ENCODE measurements at regions not wholly inside any gene's neighbourhood (a gene's known extent, or its start where the extent isn't known, plus 50 kb on each side); places are given as distances from the start of the nearest gene placed in this dataset.

DNA sequence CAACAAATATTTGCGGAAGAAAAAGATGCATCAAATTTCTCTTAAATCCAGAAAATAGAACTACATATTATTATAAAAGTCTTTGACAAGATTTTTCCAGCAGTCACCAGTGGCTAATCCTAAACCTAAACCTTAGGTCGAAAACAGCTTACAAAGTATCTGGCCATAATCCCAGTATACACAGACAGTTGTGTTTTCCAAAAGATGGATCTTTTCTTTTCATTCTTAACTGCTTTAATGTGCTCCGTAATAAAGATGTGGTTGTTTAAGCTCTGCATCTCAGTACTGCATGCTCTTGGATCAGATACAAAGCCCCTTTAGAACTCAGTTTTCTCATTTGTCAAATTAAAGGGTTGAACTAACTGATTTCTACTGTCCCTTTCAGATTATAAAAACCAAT, 247.8 kb downstream of the TXNL1 start:
- Histone ChIP-seq H3K27me3 (ENCODE audit: control insufficient read depth, insufficient read depth, low read length) (no peaks in the 10 kb centered on the region), H3K4me3 (ENCODE audit: low read depth, low read length) (no peak overlapping the region), H3K36me3 (ENCODE audit: control insufficient read depth, insufficient read depth, low read length) (no peaks in the 10 kb centered on the region)
- CTCF ChIA-PET = interaction anchor here (1.6 kb wide), 1 partner anchor 14 kb away, joined by 4 read pairs; no protein-coding TSS in a partner anchor
- POLR2A ChIA-PET = no interaction called here
- TF ChIP-seq, protein P1, sequence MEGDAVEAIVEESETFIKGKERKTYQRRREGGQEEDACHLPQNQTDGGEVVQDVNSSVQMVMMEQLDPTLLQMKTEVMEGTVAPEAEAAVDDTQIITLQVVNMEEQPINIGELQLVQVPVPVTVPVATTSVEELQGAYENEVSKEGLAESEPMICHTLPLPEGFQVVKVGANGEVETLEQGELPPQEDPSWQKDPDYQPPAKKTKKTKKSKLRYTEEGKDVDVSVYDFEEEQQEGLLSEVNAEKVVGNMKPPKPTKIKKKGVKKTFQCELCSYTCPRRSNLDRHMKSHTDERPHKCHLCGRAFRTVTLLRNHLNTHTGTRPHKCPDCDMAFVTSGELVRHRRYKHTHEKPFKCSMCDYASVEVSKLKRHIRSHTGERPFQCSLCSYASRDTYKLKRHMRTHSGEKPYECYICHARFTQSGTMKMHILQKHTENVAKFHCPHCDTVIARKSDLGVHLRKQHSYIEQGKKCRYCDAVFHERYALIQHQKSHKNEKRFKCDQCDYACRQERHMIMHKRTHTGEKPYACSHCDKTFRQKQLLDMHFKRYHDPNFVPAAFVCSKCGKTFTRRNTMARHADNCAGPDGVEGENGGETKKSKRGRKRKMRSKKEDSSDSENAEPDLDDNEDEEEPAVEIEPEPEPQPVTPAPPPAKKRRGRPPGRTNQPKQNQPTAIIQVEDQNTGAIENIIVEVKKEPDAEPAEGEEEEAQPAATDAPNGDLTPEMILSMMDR (IDR thresholded peaks at IDR 0.05; ENCODE audit: insufficient read depth, low read depth, low read length) = no peak
- DNase-seq (ENCODE audit: low read depth) = no peak

- ChIA-PET POLR2A (no interaction called here), CTCF (interaction anchor here (0.6 to 1.8 kb wide), 3 partner anchors 11 to 349 kb away, joined by 3 to 5 read pairs (median 3); no protein-coding TSS in a partner anchor)
- Histone ChIP-seq H3K27me3 (ENCODE audit: control insufficient read depth, insufficient read depth, low read length) (no peaks in the 10 kb centered on the region), H3K36me3 (ENCODE audit: control insufficient read depth, insufficient read depth, low read length) (no peaks in the 10 kb centered on the region), H3K4me3 (ENCODE audit: low read depth, low read length) (no peak overlapping the region)
- TF ChIP-seq, protein P1 (IDR thresholded peaks at IDR 0.05; ENCODE audit: insufficient read depth, low read depth, low read length) = no peak
- DNase-seq (ENCODE audit: low read depth) = no peak
Observed at GRCh38 chr18:56389190-56389589, 249.2 kb downstream of the TXNL1 start.

- POLR2A ChIA-PET = no interaction called here
- TF ChIP-seq, protein P1 (IDR thresholded peaks at IDR 0.05; ENCODE audit: insufficient read depth, low read depth, low read length) = no peak
- Histone ChIP-seq H3K27me3 (ENCODE audit: control insufficient read depth, insufficient read depth, low read length) (no peaks in the 10 kb centered on the region), H3K36me3 (ENCODE audit: control insufficient read depth, insufficient read depth, low read length) (no peaks in the 10 kb centered on the region), H3K4me3 (ENCODE audit: low read depth, low read length) (no peak overlapping the region)
- CTCF ChIA-PET = interaction anchor here (0.6 to 1.8 kb wide), 4 partner anchors 10 to 348 kb away, joined by 3 to 5 read pairs (median 3); no protein-coding TSS in a partner anchor
- DNase-seq (ENCODE audit: low read depth) = no peak
Observed at GRCh38 chr18:56388571-56388970, 249.8 kb downstream of the TXNL1 start.

DNA sequence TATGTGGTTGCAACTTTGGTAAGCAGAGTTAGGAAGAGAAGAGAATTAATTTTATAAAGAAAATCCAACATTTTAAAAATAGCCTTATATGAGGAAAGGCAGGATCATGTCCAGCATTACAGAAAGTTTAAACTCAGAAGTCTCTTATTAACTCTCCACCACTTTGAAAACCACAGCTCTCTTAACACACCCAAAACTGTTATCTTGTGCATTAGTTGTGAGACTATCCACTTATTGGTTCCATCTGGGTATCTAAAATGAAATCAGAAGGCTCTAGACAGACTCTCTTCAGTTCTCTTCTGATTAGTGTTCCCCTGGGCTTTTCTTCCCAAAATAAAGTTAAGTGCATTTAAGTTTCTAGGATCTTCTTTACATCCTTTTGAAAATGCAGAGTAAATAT, 251.5 kb downstream of the TXNL1 start:
- Histone ChIP-seq H3K4me3 (ENCODE audit: low read depth, low read length) (no peak overlapping the region), H3K27me3 (ENCODE audit: control insufficient read depth, insufficient read depth, low read length) (no peaks in the 10 kb centered on the region), H3K36me3 (ENCODE audit: control insufficient read depth, insufficient read depth, low read length) (no peaks in the 10 kb centered on the region)
- DNase-seq (ENCODE audit: low read depth) = no peak
- CTCF ChIA-PET = interaction anchor here (0.7 kb wide), 1 partner anchor 392 kb away, joined by 3 read pairs; no protein-coding TSS in a partner anchor
- POLR2A ChIA-PET = no interaction called here
- TF ChIP-seq, protein P1 (IDR thresholded peaks at IDR 0.05; ENCODE audit: insufficient read depth, low read depth, low read length) = no peak

DNA sequence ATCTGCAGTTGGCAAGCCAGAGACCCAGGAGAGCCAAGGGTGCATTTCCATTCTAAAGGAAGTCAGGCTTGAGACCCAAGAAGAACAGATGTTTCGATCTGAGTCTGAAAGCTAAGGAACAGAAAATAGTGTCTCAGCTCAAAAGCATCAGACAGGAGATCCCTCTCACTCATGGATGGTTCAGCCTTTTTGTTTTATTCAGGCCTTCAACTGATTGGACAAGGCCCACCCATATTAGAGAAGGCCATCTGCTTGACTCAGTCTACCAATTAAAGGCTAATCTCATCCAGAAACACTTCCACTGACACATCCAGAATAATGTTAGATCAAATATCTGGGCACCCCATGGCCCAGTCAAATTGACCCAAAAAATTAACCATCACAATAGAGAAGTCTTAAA, 255.0 kb downstream of the TXNL1 start:
- no peak for DNase-seq (ENCODE audit: low read depth)
- POLR2A ChIA-PET = no interaction called here
- H3K4me3 ChIP-seq (ENCODE audit: low read depth, low read length) = no peak overlapping the region
- H3K27me3 ChIP-seq (ENCODE audit: control insufficient read depth, insufficient read depth, low read length) = no peaks in the 10 kb centered on the region
- CTCF ChIA-PET = interaction anchor here (0.9 to 1.0 kb wide), 2 partner anchors 12 to 1148 kb away, joined by 3 read pairs; no protein-coding TSS in a partner anchor
- TF ChIP-seq, protein P1 (IDR thresholded peaks at IDR 0.05; ENCODE audit: insufficient read depth, low read depth, low read length) = no peak
- H3K36me3 ChIP-seq (ENCODE audit: control insufficient read depth, insufficient read depth, low read length) = no peaks in the 10 kb centered on the region
